ENCODE measurements at regions not wholly inside any gene's neighbourhood (a gene's known extent, or its start where the extent isn't known, plus 50 kb on each side); places are given as distances from the start of the nearest gene placed in this dataset.

- H3K27ac Mint-ChIP-seq: no peak overlapping the region
- DNase-seq: no peak
- no peaks in the 10 kb centered on the region for H3K4me1 Mint-ChIP-seq
- ATAC-seq: no peak
- no peaks in the 10 kb centered on the region for H3K36me3 Mint-ChIP-seq (ENCODE audit: low read depth)
- H3K9me3 ChIP-seq (ENCODE audit: control insufficient read depth, low read length, poor library complexity, severe bottlenecking): no peaks in the 10 kb centered on the region
- no peak overlapping the region for H3K4me3 Mint-ChIP-seq
- H3K27me3 Mint-ChIP-seq: peaks cover 14% of the 10 kb centered on the region
Measured at GRCh38 chr18:77911971-77912605, 662.4 kb downstream of the GALR1 start.

GRCh38 chr18:77918730-77919129 lies 669.1 kb downstream of the GALR1 start:
- ATAC-seq (no peak), DNase-seq (no peak)
- peaks cover 3% of the 10 kb centered on the region for H3K27me3 Mint-ChIP-seq
- H3K4me1 Mint-ChIP-seq: no peaks in the 10 kb centered on the region
- H3K36me3 Mint-ChIP-seq (ENCODE audit: low read depth): no peaks in the 10 kb centered on the region
- H3K9me3 ChIP-seq (ENCODE audit: control insufficient read depth, low read length, poor library complexity, severe bottlenecking): no peaks in the 10 kb centered on the region
- no peak overlapping the region for H3K27ac Mint-ChIP-seq
- no peak overlapping the region for H3K4me3 Mint-ChIP-seq

DNA sequence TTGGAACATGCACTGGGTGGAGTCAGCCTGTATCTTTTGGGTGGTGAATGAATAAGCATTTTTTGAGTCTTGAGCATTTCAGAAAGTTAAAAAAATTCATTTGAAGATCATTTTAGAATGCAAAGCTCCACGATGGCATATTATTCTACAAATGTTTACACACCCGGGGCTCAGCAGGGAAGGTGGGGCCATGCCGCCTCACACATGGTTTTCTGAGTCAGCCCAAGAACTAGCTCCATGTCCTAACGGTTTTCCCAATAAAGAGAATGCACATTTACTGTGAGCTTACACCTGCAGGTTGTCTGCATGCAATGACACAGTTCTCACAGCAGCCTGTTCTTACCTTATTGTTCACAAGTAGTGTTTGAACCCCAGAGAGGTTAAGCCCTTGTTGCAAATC lies 670.3 kb downstream of the GALR1 start:
- Mint-ChIP-seq H3K4me1 (no peaks in the 10 kb centered on the region), H3K27ac (no peak overlapping the region), H3K27me3 (peaks cover 10% of the 10 kb centered on the region), H3K4me3 (no peak overlapping the region), H3K36me3 (ENCODE audit: low read depth) (no peaks in the 10 kb centered on the region)
- ATAC-seq (no peak), DNase-seq (no peak)
- H3K9me3 ChIP-seq (ENCODE audit: control insufficient read depth, low read length, poor library complexity, severe bottlenecking): no peaks in the 10 kb centered on the region

GRCh38 chr18:77935342-77935741 lies 685.7 kb downstream of the GALR1 start:
- H3K27ac Mint-ChIP-seq: no peak overlapping the region
- peaks cover 7% of the 10 kb centered on the region for H3K27me3 Mint-ChIP-seq
- H3K4me1 Mint-ChIP-seq: no peaks in the 10 kb centered on the region
- H3K36me3 Mint-ChIP-seq (ENCODE audit: low read depth): no peaks in the 10 kb centered on the region
- no peaks in the 10 kb centered on the region for H3K9me3 ChIP-seq (ENCODE audit: control insufficient read depth, low read length, poor library complexity, severe bottlenecking)
- no peak overlapping the region for H3K4me3 Mint-ChIP-seq
- ATAC-seq (no peak), DNase-seq (no peak)

DNA sequence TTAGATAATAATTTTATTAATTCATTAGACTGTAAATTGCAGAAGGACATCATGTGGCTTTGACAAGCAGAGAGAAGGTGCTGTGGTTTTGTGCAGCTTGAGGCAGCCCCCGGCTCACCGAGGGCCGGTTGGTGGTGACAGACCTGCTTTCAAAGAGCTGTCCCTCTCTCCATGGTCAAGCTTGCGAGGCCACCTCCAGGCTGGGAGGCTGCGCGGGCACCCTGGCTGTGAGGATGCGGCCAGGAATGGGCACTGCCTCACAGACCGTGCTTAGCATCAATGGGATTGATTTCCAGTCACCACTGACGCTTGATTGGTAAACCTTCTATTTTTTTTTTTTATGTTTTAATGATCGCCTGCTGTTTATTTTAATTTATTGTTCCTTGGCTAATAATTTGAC lies 690.9 kb downstream of the GALR1 start:
- Mint-ChIP-seq H3K27me3 (peaks cover 7% of the 10 kb centered on the region), H3K27ac (no peak overlapping the region), H3K4me1 (no peaks in the 10 kb centered on the region), H3K36me3 (ENCODE audit: low read depth) (no peaks in the 10 kb centered on the region), H3K4me3 (no peak overlapping the region)
- no peaks in the 10 kb centered on the region for H3K9me3 ChIP-seq (ENCODE audit: control insufficient read depth, low read length, poor library complexity, severe bottlenecking)
- ATAC-seq: no peak
- no peak for DNase-seq

DNA sequence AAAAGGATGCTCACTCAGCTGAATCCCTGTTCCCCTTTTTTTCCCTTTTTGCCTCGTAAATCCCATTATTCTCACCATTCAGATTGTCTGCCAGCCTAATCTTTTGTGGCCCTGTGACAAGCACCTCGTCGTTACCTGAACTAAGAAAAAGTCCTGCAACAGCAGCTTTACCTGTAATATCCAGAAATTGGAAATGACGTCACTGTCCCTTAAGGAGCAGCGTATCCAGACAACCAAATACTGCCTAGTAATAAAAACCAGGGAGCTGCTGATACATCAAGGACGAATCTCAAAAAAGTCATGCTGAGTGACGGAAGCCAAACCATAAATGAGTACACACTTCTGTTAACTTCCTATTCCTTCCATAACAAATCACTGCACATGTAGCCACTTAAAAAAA lies 694.9 kb downstream of the GALR1 start:
- ATAC-seq: no peak
- Mint-ChIP-seq H3K4me3 (no peak overlapping the region), H3K27me3 (peaks cover 4% of the 10 kb centered on the region)

GRCh38 chr18:77948567-77948966 lies 698.9 kb downstream of the GALR1 start:
- no peak for ATAC-seq
- H3K9me3 ChIP-seq (ENCODE audit: control insufficient read depth, low read length, poor library complexity, severe bottlenecking): no peaks in the 10 kb centered on the region
- Mint-ChIP-seq H3K27me3 (no peaks in the 10 kb centered on the region), H3K4me3 (no peak overlapping the region), H3K36me3 (ENCODE audit: low read depth) (no peaks in the 10 kb centered on the region), H3K27ac (no peak overlapping the region), H3K4me1 (no peaks in the 10 kb centered on the region)
- no peak for DNase-seq

More for the DNA sequence above, 694.9 kb downstream of the GALR1 start:
- no peak for DNase-seq
- Mint-ChIP-seq H3K27ac (no peak overlapping the region), H3K36me3 (ENCODE audit: low read depth) (no peaks in the 10 kb centered on the region), H3K4me1 (no peaks in the 10 kb centered on the region)
- no peaks in the 10 kb centered on the region for H3K9me3 ChIP-seq (ENCODE audit: control insufficient read depth, low read length, poor library complexity, severe bottlenecking)

- Mint-ChIP-seq H3K4me3 (no peak overlapping the region), H3K27ac (no peak overlapping the region), H3K4me1 (no peaks in the 10 kb centered on the region), H3K27me3 (no peaks in the 10 kb centered on the region), H3K36me3 (ENCODE audit: low read depth) (no peaks in the 10 kb centered on the region)
- DNase-seq: no peak
- ATAC-seq: no peak
- no peaks in the 10 kb centered on the region for H3K9me3 ChIP-seq (ENCODE audit: control insufficient read depth, low read length, poor library complexity, severe bottlenecking)
Measured at GRCh38 chr18:77949355-77949973, 699.8 kb downstream of the GALR1 start.

DNA sequence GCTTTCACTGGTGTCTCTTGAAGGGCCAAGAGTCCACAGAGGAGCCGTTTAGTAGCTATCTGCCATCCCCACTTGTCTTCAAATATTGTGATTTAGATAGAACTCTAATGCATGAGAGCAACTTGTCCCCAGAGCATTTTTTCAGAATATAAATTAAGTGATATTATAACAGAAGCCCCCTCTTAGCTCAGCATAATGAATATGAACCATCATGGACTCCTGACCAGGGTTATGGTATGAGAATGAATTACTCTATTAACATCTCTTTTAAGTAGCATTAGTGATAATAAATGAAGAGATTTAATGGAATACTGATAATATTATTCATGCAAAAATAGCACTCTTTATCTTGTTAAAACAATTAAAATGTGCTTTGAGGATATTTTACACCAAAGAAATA lies 709.6 kb downstream of the GALR1 start:
- DNase-seq: no peak
- Mint-ChIP-seq H3K27ac (no peak overlapping the region), H3K4me3 (no peak overlapping the region), H3K36me3 (ENCODE audit: low read depth) (no peaks in the 10 kb centered on the region), H3K27me3 (no peaks in the 10 kb centered on the region), H3K4me1 (no peaks in the 10 kb centered on the region)
- no peaks in the 10 kb centered on the region for H3K9me3 ChIP-seq (ENCODE audit: control insufficient read depth, low read length, poor library complexity, severe bottlenecking)
- no peak for ATAC-seq

DNA sequence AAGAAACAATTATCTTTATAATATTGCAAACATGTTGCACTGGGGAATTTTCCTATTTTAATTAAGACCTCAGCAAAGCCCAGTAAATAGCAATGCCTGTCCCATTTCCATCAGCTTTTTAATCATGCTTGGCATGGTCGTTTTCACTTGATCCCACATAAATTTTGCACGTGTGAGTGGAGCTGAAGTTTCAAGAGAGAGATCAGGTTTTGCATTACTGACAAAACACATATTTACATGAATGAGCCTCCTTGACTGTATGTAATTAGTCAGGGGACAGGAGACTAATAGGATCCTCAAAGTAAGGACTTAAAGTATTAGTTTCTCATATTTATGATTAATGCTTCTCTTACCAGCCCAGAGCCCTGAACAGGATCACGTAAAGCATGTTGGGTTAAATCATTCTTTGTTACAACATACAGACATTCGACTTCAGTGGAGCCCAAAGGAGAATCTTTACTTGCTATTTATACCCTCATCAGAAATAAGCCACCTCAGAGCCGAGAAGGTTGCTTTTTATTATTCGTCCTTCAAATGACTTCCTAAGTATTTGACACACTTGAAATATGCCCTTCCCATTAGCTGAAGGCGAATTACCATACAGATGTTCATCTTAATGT lies 711.3 kb downstream of the GALR1 start:
- Mint-ChIP-seq H3K4me3 (no peak overlapping the region), H3K27me3 (no peaks in the 10 kb centered on the region), H3K27ac (no peak overlapping the region)

GRCh38 chr18:77967071-77967470 lies 717.4 kb downstream of the GALR1 start:
- DNase-seq (no peak), ATAC-seq (no peak)
- Mint-ChIP-seq H3K27ac (no peak overlapping the region), H3K4me1 (no peaks in the 10 kb centered on the region), H3K4me3 (no peak overlapping the region), H3K36me3 (ENCODE audit: low read depth) (no peaks in the 10 kb centered on the region), H3K27me3 (peaks cover 11% of the 10 kb centered on the region)
- H3K9me3 ChIP-seq (ENCODE audit: control insufficient read depth, low read length, poor library complexity, severe bottlenecking): no peaks in the 10 kb centered on the region

More for the DNA sequence above, 711.3 kb downstream of the GALR1 start:
- H3K9me3 ChIP-seq (ENCODE audit: control insufficient read depth, low read length, poor library complexity, severe bottlenecking): no peaks in the 10 kb centered on the region
- ATAC-seq (no peak), DNase-seq (no peak)
- H3K36me3 Mint-ChIP-seq (ENCODE audit: low read depth): no peaks in the 10 kb centered on the region
- no peaks in the 10 kb centered on the region for H3K4me1 Mint-ChIP-seq

GRCh38 chr18:77967791-77968190 lies 718.1 kb downstream of the GALR1 start:
- no peak for ATAC-seq

GRCh38 chr18:77969972-77970371 lies 720.3 kb downstream of the GALR1 start:
- no peak for DNase-seq
- Mint-ChIP-seq H3K27ac (no peak overlapping the region), H3K27me3 (peaks cover 15% of the 10 kb centered on the region), H3K4me3 (no peak overlapping the region), H3K36me3 (ENCODE audit: low read depth) (no peaks in the 10 kb centered on the region), H3K4me1 (no peaks in the 10 kb centered on the region)
- no peaks in the 10 kb centered on the region for H3K9me3 ChIP-seq (ENCODE audit: control insufficient read depth, low read length, poor library complexity, severe bottlenecking)
- no peak for ATAC-seq

More at GRCh38 chr18:77967791-77968190, 718.1 kb downstream of the GALR1 start:
- Mint-ChIP-seq H3K27ac (no peak overlapping the region), H3K4me3 (no peak overlapping the region), H3K27me3 (peaks cover 15% of the 10 kb centered on the region), H3K4me1 (no peaks in the 10 kb centered on the region), H3K36me3 (ENCODE audit: low read depth) (no peaks in the 10 kb centered on the region)
- no peak for DNase-seq
- H3K9me3 ChIP-seq (ENCODE audit: control insufficient read depth, low read length, poor library complexity, severe bottlenecking): no peaks in the 10 kb centered on the region

DNA sequence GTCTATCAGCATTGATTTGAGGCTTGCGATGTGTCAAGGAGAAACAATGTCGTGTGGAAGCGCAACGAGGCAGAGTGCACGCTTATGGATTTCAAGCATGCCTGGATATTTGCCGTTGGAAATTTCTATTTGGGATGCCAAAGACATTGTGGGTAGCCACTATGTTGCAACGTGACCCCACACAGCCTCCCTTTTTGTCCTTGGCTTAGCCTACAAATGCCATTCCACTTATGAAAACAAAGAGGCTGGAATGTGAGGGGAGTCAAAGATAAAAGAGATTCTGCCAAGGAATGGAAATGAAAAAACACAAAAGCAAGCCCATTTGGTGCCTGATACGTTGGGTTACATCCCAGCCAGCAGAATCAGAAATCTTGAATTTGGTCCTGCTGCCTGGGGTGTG lies 721.2 kb downstream of the GALR1 start:
- no peaks in the 10 kb centered on the region for H3K9me3 ChIP-seq (ENCODE audit: control insufficient read depth, low read length, poor library complexity, severe bottlenecking)
- Mint-ChIP-seq H3K36me3 (ENCODE audit: low read depth) (no peaks in the 10 kb centered on the region), H3K27me3 (peaks cover 15% of the 10 kb centered on the region), H3K27ac (no peak overlapping the region), H3K4me3 (no peak overlapping the region), H3K4me1 (no peaks in the 10 kb centered on the region)
- DNase-seq (no peak), ATAC-seq (no peak)

All from T-helper 17 cell (primary cell).